ENCODE measurements at regions not wholly inside any gene's neighbourhood (a gene's known extent, or its start where the extent isn't known, plus 50 kb on each side); places are given as distances from the start of the nearest gene placed in this dataset.
"Not testable (repeated sequence)": the region's sequence is repeated elsewhere in the genome, so short reads cannot be mapped to it uniquely, and the experiment has no call there.

GRCh38 chr7:56371792-56372191 lies 255.6 kb upstream of the NUPR2 start:
- WGBS, 2 donors = 91 to 93% methylated on average over 19 to 23 of the region's 27 CpGs
- DNase-seq; H3K4me3 ChIP-seq; H3K4me1 ChIP-seq; H3K36me3 ChIP-seq; intact Hi-C loops (cut with DNase I); H3K27ac ChIP-seq; H3K27me3 ChIP-seq: not testable (repeated sequence)
- H3K9me3 ChIP-seq = peaks cover 4 to 50% (median 12%) of the 10 kb centered on the region in 3 donors

- H3K9me3 ChIP-seq = peaks cover 4 to 47% (median 15%) of the 10 kb centered on the region in 3 donors
- H3K36me3 ChIP-seq; intact Hi-C loops (cut with DNase I); H3K4me3 ChIP-seq; H3K27ac ChIP-seq; DNase-seq; H3K27me3 ChIP-seq; H3K4me1 ChIP-seq: not testable (repeated sequence)
- WGBS, 2 donors = no CpG with 5 or more reads among the region's 43 CpGs
These were observed 254.1 kb upstream of the NUPR2 start for GRCh38 chr7:56370208-56370872.

- H3K27me3 ChIP-seq; H3K4me1 ChIP-seq; DNase-seq; H3K4me3 ChIP-seq; H3K27ac ChIP-seq; H3K36me3 ChIP-seq; intact Hi-C loops (cut with DNase I): not testable (repeated sequence)
- 89 to 93% methylated on average over 7 to 10 of the region's 19 CpGs for WGBS, 2 donors
- H3K9me3 ChIP-seq = peaks cover 4 to 43% (median 15%) of the 10 kb centered on the region in 3 donors
These were observed 251.7 kb upstream of the NUPR2 start for GRCh38 chr7:56367914-56368313.

GRCh38 chr7:56367411-56367810 lies 251.2 kb upstream of the NUPR2 start:
- H3K27me3 ChIP-seq; DNase-seq; H3K4me1 ChIP-seq; H3K4me3 ChIP-seq; H3K36me3 ChIP-seq; intact Hi-C loops (cut with DNase I); H3K27ac ChIP-seq: not testable (repeated sequence)
- peaks cover 4 to 43% (median 15%) of the 10 kb centered on the region in 3 donors for H3K9me3 ChIP-seq
- WGBS, 2 donors = 100% methylated on average over 1 of the region's 24 CpGs; no CpG with 5 or more reads in 1 of the 2 donors

GRCh38 chr7:56366701-56367100 lies 250.5 kb upstream of the NUPR2 start:
- WGBS, 2 donors = 87 to 93% methylated on average over 11 to 22 of the region's 22 CpGs
- DNase-seq; H3K4me1 ChIP-seq; H3K4me3 ChIP-seq; intact Hi-C loops (cut with DNase I); H3K27me3 ChIP-seq; H3K36me3 ChIP-seq; H3K27ac ChIP-seq: not testable (repeated sequence)
- H3K9me3 ChIP-seq = peaks cover 1 to 40% (median 13%) of the 10 kb centered on the region in 3 donors

- DNase-seq; H3K27me3 ChIP-seq; intact Hi-C loops (cut with DNase I); H3K27ac ChIP-seq; H3K4me3 ChIP-seq; H3K4me1 ChIP-seq; H3K9me3 ChIP-seq; H3K36me3 ChIP-seq: not testable (repeated sequence)
- 50 to 62% methylated on average over 2 of the region's 4 CpGs for WGBS, 2 donors
These were observed 236.4 kb upstream of the NUPR2 start for GRCh38 chr7:56352576-56352975.

- H3K4me1 ChIP-seq; H3K9me3 ChIP-seq; H3K4me3 ChIP-seq; H3K36me3 ChIP-seq; intact Hi-C loops (cut with DNase I); H3K27me3 ChIP-seq; H3K27ac ChIP-seq; DNase-seq: not testable (repeated sequence)
- WGBS, 2 donors = 62% methylated on average over 4 to 5 of the region's 8 CpGs
These were observed 235.0 kb upstream of the NUPR2 start for GRCh38 chr7:56351181-56351580.

- H3K4me1 ChIP-seq; H3K4me3 ChIP-seq; H3K36me3 ChIP-seq; intact Hi-C loops (cut with DNase I); H3K27ac ChIP-seq; H3K9me3 ChIP-seq; H3K27me3 ChIP-seq; DNase-seq: not testable (repeated sequence)
- WGBS, 2 donors = 76% methylated on average over 3 to 5 of the region's 7 CpGs
These were observed 232.1 kb upstream of the NUPR2 start for GRCh38 chr7:56348311-56348710.

- intact Hi-C loops (cut with DNase I); DNase-seq: not testable (repeated sequence)
- WGBS, 2 donors = 43 to 57% methylated on average over 4 of the region's 9 CpGs
These were observed 212.1 kb upstream of the NUPR2 start for GRCh38 chr7:56328327-56328726.

GRCh38 chr7:56290548-56290947 lies 174.3 kb upstream of the NUPR2 start:
- TF ChIP-seq POLR2A (IDR thresholded peaks at IDR 0.05) (no peak), CTCF (IDR thresholded peaks at IDR 0.05) (no peak)
- Histone ChIP-seq H3K36me3 (no peaks in the 10 kb centered on the region), H3K4me3 (no peak overlapping the region), H3K4me1 (peaks cover 0 to 12% (median 0%) of the 10 kb centered on the region in 3 donors), H3K27me3 (no peaks in the 10 kb centered on the region), H3K9me3 (no peaks in the 10 kb centered on the region), H3K27ac (no peak overlapping the region)
- intact Hi-C loops (cut with DNase I) = no loop called here
- no peak for DNase-seq
- WGBS, 2 donors = 76 to 77% methylated on average over 7 of the region's 7 CpGs

More at GRCh38 chr7:56328327-56328726, 212.1 kb upstream of the NUPR2 start:
- not testable (repeated sequence) for H3K27me3 ChIP-seq, H3K9me3 ChIP-seq, H3K36me3 ChIP-seq, H3K4me1 ChIP-seq, H3K4me3 ChIP-seq, H3K27ac ChIP-seq

Measured in esophagus squamous epithelium (tissue), 5 donors.